ENCODE measurements at regions not wholly inside any gene's neighbourhood (a gene's known extent, or its start where the extent isn't known, plus 50 kb on each side); places are given as distances from the start of the nearest gene placed in this dataset.

DNA sequence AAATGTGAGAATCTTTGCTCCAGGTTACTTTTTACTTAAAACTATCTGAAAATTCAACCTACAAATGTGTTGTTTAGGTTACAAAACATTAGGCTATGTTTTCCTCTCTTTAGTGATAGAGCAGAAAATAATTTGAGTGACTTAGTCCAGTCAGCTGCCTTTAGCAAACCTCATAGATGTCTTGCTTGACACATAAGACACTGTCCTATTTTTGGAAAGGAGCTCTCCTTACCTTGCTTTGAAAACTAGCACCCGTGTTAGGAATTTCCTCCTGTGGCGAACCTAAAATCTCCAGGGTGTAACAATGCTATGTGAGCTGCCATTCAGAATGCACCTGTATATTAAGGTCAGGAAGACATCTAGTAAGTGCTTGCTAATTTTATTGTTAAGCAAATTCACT, 221.2 kb upstream of the CD180 start:
- TF ChIP-seq POLR2A (IDR thresholded peaks at IDR 0.05; ENCODE audit: low read depth, low read length) (no peak), TAF1 (IDR thresholded peaks at IDR 0.05; ENCODE audit: borderline replicate concordance, low read depth, low read length) (no peak)
